Sigmoid colon (tissue), 4 donors: ENCODE measurements at regions not wholly inside any gene's neighbourhood (a gene's known extent, or its start where the extent isn't known, plus 50 kb on each side); places are given as distances from the start of the nearest gene placed in this dataset.

Experiments used
- CTCF ChIP-seq, 4 experiments: fragments of 450-650 bp in 3 of 4; fragments of 200-600 bp in 1 of 4; IDR thresholded peaks; one replicate each; pipeline ENCODE4 v1.5.1; 2016 to 2019; ENCODE audit warnings: antibody characterized with exemption in 4 of 4, mild to moderate bottlenecking in 3 of 4, moderate library complexity in 2 of 4
- POLR2AphosphoS5 ChIP-seq, 4 donors: sonication (generic); formaldehyde crosslinking; IDR thresholded peaks; one replicate each; pipeline ENCODE4 v1.6.1; 2017; ENCODE audit warnings: antibody characterized with exemption in 4 of 4

GRCh38 chr6:82611751-82612150 is 248.1 kb downstream of the TPBG start:
- TF ChIP-seq CTCF (IDR thresholded peaks at IDR 0.05), result no peak
- no peak for TF ChIP-seq POLR2AphosphoS5 (IDR thresholded peaks at IDR 0.05)
